ENCODE measurements at regions not wholly inside any gene's neighbourhood (a gene's known extent, or its start where the extent isn't known, plus 50 kb on each side); places are given as distances from the start of the nearest gene placed in this dataset.
"Not testable (repeated sequence)": the region's sequence is repeated elsewhere in the genome, so short reads cannot be mapped to it uniquely, and the experiment has no call there.

- DNase-seq = no peak
Observed at GRCh38 chr1:214864896-214865688, 217.4 kb upstream of the KCNK2 start.

- DNase-seq = not testable (repeated sequence)
Observed at GRCh38 chr1:214870426-214870825, 212.1 kb upstream of the KCNK2 start.

- no peak for DNase-seq
Observed at GRCh38 chr1:214880956-214881355, 201.6 kb upstream of the KCNK2 start.

DNA sequence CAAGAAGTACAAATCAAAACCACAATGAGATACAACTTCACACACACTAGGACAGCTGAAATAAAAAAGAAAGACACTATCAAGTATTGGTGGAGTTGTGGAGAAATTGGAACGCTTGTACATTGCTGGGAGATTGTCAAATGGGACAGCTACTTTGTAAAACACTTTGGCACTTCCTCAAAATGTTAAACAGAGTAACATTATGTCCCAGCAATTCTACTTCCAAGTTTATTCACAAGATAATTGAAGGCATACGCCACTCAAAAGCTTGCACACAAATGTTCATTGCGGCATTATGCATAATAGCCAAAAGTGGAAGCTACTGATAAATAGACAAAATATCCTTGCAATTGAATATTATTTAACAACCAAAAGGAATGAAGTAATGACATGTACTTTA, 199.9 kb upstream of the KCNK2 start:
- DNase-seq = no peak

- DNase-seq = no peak
Observed at GRCh38 chr1:214895011-214895600, 187.4 kb upstream of the KCNK2 start.

- DNase-seq = no peak
Observed at GRCh38 chr1:214896921-214897320, 185.6 kb upstream of the KCNK2 start.

DNA sequence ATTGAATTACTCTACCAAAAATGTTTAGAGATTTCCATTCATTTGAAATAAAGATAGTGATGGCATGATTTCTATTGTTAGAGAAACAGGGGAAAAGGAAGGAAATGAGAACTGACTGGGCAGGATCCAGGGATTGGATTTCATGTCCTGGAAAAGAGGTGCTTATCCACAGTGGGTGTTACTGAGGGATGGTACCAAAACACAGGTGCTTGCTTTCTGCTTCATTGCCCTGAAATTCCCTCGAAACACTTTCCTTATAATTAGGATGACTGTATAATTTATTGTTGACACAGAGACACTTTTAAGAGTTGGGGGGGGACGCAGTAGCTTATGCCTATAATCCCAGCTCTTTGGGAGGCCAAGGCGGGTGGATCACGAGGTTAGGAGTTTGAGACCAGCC, 185.0 kb upstream of the KCNK2 start:
- DNase-seq = no peak

GRCh38 chr1:214898161-214898560, 184.4 kb upstream of the KCNK2 start:
- no peak for DNase-seq

- DNase-seq = no peak
Observed at GRCh38 chr1:214898718-214899117, 183.8 kb upstream of the KCNK2 start.

- DNase-seq = no peak
Observed at GRCh38 chr1:214899908-214900460, 182.6 kb upstream of the KCNK2 start.

GRCh38 chr1:214900590-214900989, 181.9 kb upstream of the KCNK2 start:
- no peak for DNase-seq

GRCh38 chr1:214901718-214902117, 180.8 kb upstream of the KCNK2 start:
- no peak for DNase-seq

DNA sequence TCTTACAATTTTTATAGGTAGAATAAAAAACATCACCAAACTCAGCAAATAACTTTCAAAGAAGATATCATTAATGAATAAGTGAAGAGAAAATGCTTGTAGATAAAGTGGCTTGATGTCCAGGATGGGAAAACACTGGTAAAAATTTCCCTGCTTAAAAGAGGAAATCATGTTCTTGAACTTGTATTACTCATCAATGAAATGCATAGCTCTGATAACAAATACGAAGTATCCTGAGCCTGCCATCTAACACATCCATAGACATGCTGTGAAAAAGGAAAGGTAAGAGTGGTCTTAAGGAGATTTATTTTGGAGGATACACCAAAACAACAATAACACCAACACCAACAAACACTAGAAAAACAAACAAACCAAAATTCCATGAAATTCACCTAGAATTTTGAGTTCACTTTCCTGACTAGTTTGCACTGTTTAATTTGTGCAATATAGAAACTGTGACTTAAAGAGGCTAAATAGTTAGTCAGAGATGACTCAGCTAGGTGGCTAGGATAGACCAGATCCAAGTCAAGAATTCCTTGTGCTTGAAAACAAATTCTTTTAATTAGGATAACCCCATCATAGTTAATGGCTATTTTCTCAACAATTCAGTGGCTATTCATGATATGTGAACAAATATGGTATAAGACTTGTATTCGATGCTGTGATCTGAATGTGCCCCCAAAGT, 179.8 kb upstream of the KCNK2 start:
- no peak for DNase-seq

DNA sequence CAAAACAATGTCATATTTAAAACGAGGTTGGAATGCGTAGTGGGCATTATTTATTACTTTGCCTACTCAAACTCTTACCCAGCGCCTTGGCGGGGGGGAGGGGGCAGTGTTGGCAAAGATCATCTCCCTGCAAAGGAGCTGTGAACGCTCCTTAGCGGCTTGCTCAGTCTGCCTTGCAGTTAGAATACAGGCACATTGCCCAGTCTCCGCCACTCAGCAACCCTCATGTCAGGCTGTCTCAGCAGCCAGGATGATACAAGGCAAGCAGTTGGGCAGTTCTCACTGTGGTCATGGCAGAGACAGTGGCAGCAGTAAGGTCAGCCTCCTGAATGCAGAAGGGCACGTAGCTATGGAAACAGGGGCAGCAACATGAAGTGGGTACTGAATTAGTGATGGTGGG, 170.4 kb upstream of the KCNK2 start:
- no peak for DNase-seq

- no peak for DNase-seq
Observed at GRCh38 chr1:214913966-214914365, 168.6 kb upstream of the KCNK2 start.

DNA sequence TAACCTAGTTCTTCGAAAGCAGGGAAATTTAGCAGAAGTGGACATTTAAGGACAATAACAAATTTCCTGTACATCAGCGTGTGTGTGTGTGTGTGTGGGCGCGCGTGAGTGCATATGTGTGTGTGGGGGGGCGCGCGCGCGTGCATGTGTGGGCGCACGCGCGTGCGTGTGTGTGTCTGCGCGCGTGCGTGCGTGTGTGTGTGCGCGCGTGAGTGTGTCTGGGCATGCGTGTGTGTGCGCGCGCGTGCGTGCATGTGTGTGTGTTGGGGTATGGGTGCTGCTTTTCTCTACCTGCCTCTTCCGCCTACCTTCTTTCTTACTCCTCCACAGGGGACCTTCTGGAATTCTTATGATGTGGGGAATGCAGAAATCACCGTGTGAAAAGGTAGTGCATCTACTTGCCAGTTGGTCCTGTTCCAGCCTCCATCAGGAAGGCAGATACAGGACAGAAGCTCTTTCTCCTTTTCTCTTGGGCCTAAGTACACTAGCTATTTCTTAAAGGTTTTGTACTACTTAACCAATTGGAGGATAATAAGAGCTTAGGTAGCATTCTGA, 165.4 kb upstream of the KCNK2 start:
- no peak for DNase-seq

- no peak for DNase-seq
Observed at GRCh38 chr1:214918745-214919144, 163.8 kb upstream of the KCNK2 start.

DNA sequence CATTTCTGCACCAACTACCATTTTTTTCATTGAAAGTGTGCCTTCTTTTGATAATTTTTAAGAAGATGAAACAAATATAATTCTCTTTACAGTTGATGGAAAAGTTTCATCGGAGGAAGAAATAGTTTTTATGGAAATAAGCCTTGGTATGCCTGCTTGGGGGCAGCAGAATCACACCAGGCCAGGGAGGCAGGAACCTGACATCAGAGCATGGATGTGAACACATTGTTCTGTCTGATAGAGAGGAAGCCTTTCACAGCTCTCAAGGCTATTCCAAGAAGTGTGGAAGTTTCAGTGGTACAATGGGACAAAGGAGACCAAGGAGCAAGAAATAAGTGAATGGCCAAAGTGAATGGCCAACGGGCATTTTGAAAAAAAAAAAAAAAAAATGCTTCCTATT, 162.2 kb upstream of the KCNK2 start:
- no peak for DNase-seq

- DNase-seq = no peak
Observed at GRCh38 chr1:214923278-214923915, 159.1 kb upstream of the KCNK2 start.

- DNase-seq = no peak
Observed at GRCh38 chr1:214927796-214928195, 154.7 kb upstream of the KCNK2 start.

GRCh38 chr1:214928574-214928973, 154.0 kb upstream of the KCNK2 start:
- DNase-seq = no peak

DNA sequence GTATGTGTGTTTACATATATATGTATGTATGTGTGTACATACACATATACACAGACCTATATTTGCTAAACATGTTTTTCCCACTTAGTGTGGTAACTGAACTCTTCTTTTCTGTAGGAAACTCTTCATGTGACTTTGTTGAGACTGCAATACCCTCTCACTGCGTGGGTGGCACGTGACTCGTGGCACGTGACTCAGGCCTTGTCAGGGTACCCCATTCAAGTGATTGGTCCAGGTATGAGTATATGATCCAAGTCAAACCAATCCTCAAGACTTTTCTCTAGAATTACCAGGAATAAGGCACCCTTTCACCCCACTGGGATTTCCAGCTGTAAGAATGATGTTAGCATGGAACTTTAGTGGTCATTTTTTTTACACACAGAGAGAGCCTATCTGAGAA, 149.2 kb upstream of the KCNK2 start:
- DNase-seq = peak; percentile 12

DNA sequence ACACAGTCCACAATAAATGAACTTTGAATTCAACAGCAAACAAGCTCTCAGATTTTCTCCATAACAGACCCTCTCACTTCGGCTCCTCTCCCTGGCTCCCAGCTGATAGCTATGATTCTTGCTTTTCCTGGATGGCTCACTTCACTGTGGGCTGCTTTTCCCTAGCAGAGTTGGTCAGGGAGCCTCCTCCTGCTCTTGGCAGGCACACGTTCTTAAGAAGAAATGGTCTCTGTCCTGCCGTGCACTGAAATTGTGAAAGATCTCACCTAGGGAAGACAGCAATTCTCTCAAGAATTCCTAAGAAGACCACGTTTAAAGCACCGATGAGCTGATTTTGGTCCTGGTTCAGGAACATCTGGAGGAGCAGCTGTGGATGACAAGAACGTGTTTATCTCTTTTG, 148.5 kb upstream of the KCNK2 start:
- no peak for DNase-seq

All from activated naive CD4-positive, alpha-beta T cell treated with anti-CD3 and anti-CD28 coated beads, Interleukin-2, amount 50 U/mL, for 16 hours (primary cell).